GM20431 (cell line): ENCODE measurements at regions not wholly inside any gene's neighbourhood (a gene's known extent, or its start where the extent isn't known, plus 50 kb on each side); places are given as distances from the start of the nearest gene placed in this dataset.
"Not testable (repeated sequence)": the region's sequence is repeated elsewhere in the genome, so short reads cannot be mapped to it uniquely, and the experiment has no call there.

ENCODE experiments used
- in situ Hi-C: fragments of 300-500 bp; cut with MseI, MboI; formaldehyde crosslinking; loops from one replicate; pipeline ENCODE4 v1.15.0; 2020; ENCODE audit warnings: low sequenced_read_pairs; ENCODE audit not compliant: unreplicated experiment

DNA sequence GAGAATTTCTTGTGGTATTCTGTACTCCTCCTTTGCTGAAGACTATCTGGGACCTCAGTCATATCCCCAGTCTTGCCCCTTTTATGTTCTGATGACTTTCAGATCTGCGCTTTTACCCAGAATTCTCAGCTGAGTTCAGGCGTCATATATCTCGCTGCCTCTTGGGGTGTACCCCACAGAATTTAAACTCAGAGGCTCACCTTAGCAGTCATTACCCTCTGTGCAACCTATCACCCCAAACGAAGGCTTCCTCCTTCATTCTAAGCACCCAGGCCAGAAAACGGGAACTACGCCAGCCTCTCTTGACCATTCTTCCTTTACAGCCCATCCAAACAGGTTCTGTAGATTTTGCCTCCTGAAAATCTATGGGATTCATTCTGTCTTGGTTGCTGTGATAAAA is 574.8 kb upstream of the C16orf82 start:
- in situ Hi-C loops, result no loop called here

DNA sequence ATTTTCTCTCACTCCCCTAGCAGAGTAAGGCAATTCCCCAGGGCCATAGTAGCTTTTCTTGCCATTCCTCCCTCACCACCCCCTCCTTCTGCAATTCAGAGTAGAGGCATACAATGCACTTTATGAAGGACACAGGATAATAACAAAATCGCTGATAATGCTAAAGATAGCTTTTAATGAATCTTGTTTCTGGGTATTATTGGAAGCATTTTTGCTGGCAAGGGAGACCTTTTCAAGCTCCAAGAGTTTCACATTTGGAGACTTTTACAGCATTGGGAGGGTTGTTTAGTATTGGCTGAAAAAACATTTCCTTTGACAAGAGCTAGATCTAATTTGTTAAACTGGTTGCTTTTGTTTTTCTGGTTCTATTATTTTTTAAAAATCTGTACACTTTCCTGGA is 573.0 kb upstream of the C16orf82 start:
- in situ Hi-C loops, result no loop called here

- in situ Hi-C loops, result no loop called here
These were observed 568.8 kb upstream of the C16orf82 start for GRCh38 chr16:26497896-26498295.

DNA sequence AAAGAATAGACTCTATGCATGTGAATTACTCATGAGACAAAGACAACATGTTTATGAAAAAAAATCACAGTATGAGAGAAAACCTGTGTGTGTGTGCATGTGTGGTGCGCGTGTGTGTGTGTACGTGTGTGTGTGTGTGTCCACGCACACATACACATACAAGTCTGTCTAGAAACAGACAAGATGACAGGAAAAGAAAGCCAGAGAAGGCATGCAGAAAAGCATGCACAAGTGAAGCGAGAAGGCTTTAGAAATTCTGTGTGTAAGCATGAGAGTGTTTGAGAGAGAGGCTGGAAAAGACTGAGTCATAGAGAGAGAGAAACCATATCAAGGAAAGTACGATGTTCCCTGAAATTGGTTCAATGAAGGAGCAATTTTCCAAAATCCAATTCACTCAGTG is 566.4 kb upstream of the C16orf82 start:
- in situ Hi-C loops, result no loop called here

DNA sequence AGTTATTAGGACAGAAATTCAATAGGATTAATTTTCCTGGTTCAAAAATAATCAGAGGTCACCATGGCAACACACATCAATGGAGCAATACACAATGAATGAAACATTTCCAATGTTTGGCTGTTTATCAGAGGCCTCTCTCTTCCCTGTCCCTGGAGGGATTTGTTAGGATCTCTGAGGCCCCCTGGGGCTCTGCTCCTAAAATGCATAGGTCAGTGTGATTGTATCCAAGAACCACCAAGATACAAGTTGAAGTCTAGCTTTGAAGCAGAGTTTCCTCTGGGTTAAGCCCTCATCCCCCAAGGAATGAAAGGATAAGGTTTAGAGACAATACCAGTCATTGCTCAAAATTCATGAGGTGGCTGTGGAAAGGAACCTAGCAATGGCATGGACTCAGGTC is 561.2 kb upstream of the C16orf82 start:
- in situ Hi-C loops, result no loop called here

- in situ Hi-C loops, result not testable (repeated sequence)
These were observed 557.8 kb upstream of the C16orf82 start for GRCh38 chr16:26508946-26509345.

DNA sequence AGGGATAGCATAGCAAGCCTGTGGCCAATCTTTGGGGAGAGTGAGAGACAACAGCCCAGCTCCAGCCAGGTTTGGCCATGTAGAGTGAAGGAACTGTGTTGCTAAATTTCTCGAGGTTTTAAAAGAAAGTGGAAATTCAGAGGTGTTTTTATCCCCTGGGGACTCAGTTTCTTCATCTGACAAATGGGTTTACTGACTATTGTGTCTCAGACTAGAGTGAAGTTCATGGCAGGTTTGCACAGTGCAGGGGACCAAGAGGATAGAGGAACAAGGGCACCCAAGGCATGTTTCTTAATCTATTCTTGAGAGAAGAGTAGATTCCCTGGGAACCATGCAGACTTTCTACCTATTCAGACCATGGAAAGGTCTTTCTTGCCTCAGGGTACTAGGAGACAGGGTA is 555.8 kb upstream of the C16orf82 start:
- in situ Hi-C loops, result no loop called here

GRCh38 chr16:26511463-26511862 is 555.3 kb upstream of the C16orf82 start:
- in situ Hi-C loops, result no loop called here

- in situ Hi-C loops, result no loop called here
These were observed 545.1 kb upstream of the C16orf82 start for GRCh38 chr16:26521626-26522025.

DNA sequence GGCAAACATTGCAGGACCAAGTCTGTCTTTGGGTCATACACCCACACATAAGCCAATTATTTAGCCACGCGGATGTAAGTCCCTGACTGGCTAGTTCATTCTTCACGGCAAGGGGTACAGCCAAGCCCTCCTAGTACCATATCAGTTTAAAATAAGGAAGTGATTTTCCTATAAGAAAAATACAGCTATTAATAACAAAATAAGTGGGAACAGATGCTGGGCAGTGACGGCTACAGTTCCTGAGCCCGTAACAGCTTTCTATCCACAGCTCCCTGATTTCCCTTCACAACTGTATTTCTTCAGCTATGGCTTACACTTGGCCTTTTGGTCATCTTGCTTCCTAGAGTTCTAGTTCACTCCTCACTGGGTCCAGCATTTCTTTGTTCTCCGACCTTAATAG is 542.4 kb upstream of the C16orf82 start:
- in situ Hi-C loops, result no loop called here

GRCh38 chr16:26524846-26525245 is 541.9 kb upstream of the C16orf82 start:
- in situ Hi-C loops, result no loop called here

DNA sequence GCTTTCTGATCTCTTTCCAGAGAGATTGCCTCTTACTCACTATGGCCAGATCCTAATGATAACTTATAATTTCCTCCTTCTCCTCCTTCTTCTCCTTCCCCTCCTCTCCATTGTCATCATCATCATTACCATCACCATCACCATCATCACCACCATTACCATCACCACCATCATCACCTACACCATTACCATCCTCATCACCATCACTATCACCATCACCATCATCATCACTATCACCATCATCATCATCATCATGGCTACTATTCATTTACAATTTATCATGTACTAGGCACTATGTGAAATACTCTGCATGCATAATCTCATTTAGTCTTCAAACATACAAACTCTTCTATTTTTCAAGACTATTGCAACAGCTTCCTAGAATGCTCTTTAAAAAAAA is 540.9 kb upstream of the C16orf82 start:
- in situ Hi-C loops, result no loop called here

DNA sequence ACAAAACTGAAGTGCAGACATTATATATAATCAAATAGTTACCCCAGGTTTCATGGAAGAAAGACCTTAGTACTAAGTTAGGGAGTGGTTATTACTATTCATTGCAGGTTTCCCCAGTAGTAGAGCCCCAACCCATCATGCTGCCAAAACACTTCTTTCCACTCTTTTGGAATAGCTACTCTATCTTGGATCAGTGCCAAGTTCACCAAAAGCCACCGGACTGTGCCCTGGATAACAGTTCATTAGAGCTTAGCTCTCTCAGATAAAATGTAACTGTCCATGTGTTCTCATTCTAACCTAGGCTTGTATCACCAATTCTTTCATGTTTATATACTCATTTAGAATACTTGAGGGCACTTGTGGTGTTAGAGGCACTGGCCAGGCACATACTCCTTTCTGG is 540.1 kb upstream of the C16orf82 start:
- in situ Hi-C loops, result no loop called here

- in situ Hi-C loops, result no loop called here
These were observed 536.0 kb upstream of the C16orf82 start for GRCh38 chr16:26530584-26531289.

- in situ Hi-C loops, result no loop called here
These were observed 535.4 kb upstream of the C16orf82 start for GRCh38 chr16:26531290-26531730.

- in situ Hi-C loops, result no loop called here
These were observed 534.3 kb upstream of the C16orf82 start for GRCh38 chr16:26532456-26532855.

- in situ Hi-C loops, result no loop called here
These were observed 524.5 kb upstream of the C16orf82 start for GRCh38 chr16:26542198-26542597.

DNA sequence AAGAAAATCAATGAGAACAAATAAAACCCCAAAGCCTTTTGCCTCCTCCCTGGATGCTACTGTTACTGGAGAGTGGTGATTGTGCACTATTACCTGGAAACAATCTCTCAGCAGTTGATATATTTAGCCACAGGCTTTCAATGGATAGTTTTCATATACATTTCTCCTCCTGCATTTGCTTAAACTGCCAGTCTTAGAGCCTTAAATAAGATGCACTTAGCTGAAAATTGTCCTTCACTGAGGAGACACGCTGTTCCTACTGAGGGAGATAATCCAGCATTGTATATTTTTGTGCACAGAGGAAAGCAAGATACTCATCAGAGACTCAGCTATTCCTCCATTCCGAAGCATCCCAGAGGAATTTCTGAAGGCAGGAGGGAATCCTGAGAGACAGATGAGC is 520.2 kb upstream of the C16orf82 start:
- in situ Hi-C loops, result no loop called here

GRCh38 chr16:26547681-26548080 is 519.0 kb upstream of the C16orf82 start:
- in situ Hi-C loops, result no loop called here

- in situ Hi-C loops, result no loop called here
These were observed 516.6 kb upstream of the C16orf82 start for GRCh38 chr16:26550111-26550610.

DNA sequence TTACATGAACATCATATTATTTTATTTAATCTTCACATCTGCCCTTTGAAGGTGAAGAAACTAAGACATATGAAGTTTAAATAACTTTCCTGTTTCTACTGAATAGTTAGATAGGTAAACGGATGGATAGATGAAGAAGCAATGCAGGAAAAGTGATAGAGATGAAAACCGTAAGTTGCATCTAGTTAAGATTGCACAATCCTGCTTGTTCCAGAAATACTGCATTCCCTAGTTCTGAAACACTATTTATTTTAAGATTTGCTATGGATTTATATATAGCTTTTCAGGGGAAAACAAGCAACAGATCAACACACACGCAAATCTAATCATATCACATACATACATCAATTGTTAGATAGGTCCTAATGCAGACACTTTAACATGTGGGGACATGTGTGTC is 512.7 kb upstream of the C16orf82 start:
- in situ Hi-C loops, result no loop called here

GRCh38 chr16:26561303-26561702 is 505.4 kb upstream of the C16orf82 start:
- in situ Hi-C loops, result no loop called here
